NCI-H2227 (cell line): ENCODE measurements at regions not wholly inside any gene's neighbourhood (a gene's known extent, or its start where the extent isn't known, plus 50 kb on each side); places are given as distances from the start of the nearest gene placed in this dataset.
"Not testable (repeated sequence)": the region's sequence is repeated elsewhere in the genome, so short reads cannot be mapped to it uniquely, and the experiment has no call there.

Experiments
- DNase-seq: peaks from one replicate; lab custom pipeline; 2025; ENCODE audit not compliant: unreplicated experiment; lab: John Stamatoyannopoulos, UW

DNA sequence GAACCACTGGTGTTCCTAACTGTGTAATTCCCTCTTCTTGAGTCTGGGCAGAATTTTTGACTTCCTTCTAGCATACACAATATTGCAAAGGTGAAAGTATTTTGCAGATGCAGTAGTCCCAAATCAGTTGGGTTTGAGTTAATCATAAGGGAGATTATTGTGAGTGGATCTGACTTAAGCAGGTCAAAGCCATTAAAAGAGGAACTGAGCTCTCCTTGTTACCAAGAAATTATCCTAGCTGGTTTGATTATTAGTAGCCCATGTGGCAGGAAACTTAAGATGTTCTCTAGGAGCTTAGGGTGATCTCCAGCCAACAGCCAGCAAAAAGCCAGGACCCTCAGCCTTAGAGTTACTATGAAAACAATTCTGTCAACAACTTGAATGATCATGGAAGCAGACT lies 221.8 kb downstream of the RPIA start:
- DNase-seq: no peak

DNA sequence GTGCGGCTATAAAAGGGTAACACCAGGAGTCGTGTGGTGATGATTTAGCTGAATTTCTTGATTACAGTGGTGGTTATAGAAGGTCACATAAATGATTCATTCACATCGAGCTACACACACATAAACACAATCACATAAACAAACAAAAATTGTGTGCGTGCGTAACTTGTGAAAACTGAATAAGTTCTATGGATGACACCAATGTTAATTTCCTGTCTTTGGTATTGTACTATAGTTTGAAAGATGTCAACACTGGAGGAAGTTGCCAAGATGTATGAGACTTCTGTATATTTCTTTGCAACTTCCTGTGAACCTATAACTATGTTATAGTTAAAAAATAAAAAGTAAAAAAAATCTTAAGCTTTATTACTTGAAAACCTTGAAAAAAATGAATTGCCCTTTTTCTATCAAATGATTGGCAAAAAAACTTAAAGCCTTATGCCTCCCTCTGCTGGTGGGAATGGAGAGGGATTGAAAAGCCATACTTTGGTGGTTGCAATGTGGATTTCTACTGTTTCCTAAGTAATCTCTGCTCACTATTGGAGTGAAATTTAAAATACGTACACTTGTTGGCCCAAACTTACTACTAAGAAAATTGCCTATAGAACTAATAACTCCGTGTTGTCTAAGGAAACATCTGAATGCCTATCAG lies 227.7 kb downstream of the RPIA start:
- DNase-seq: peak; percentile 4

DNA sequence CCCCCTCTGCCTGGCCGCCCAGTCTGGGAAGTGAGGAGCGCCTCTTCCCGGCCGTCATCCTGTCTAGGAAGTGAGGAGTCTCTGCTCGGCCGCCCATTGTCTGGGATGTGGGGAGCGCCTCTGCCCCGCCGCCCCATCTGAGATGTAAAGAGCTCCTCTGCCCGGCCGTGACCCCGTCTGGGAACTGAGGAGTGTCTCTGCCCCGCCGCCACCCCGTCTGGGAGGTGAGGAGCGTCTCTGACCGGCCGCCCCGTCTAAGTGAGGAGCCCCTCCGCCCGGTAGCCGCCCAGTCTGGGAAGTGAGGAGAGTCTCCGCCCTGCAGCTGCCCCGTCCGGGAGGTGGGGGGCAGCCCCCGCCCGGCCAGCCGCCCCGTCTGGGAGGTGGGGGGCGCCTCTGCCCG lies 228.9 kb downstream of the RPIA start:
- not testable (repeated sequence) for DNase-seq

DNA sequence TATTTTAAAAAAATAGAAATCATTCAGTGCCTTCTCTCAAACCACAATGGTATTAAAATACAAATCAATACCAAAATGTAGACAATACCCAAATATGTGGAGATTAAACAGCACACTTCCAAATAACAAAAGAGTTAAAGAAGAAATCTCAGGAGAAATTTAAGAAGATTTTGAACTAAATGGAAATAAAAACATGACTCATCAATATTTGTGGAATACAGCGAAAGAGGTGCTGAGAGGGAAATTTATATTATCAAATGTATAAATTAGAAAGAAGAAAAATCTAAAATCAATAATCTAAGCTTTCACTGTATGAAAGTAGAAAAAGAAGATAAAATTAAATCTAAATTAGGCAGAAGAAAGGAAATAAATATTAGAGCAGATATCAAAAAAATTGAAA lies 233.1 kb downstream of the RPIA start:
- no peak for DNase-seq

DNA sequence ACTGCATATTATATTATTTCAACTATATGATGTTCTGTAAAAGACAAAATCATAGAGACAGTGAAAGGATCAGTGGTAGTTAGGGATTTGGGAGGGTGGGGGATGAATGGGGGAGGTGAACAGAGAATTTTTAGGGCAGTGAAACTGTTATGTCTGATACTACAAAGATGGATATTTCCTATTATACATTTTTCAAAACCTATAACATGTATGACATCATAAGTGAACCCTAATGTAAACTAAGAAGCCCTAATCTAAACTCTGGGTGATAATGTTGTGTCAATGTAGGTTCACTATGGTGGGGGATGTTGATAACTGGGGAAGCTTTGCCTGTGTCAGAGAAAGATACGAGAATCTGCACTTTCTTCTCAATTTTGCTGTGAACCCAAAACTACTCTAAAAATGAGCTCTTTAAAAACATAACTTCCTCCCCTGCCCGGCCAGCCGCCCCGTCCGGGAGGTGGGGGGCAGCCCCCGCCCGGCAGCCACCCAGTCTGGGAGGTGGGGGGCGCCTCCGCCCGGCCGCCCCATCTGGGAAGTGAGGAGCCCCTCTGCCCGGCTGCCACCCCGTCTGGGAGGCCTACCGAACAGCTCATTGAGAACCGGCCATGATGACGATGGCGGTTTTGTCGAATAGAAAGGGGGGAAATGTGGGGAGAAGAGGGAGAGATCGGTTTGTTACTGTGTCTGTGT lies 234.4 kb downstream of the RPIA start:
- no peak for DNase-seq

DNA sequence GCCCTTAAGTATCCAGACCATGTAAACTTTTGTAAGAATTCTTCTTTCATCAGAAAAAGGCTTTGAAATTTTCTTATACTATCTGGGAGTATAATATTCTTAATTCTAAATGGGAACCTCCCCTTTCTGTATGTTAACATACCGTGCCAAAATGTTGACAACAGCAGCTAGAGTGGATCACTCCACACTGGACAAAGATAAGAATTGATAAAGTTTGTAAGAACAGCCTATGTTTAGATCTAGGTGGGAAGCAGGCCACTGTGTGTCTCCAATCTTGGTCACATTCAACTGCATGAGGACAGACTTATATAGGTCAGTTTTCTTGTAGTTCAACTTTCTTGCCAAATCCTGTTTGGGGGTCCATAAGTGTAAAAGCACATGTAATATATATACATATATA lies 235.7 kb downstream of the RPIA start:
- no peak for DNase-seq

DNA sequence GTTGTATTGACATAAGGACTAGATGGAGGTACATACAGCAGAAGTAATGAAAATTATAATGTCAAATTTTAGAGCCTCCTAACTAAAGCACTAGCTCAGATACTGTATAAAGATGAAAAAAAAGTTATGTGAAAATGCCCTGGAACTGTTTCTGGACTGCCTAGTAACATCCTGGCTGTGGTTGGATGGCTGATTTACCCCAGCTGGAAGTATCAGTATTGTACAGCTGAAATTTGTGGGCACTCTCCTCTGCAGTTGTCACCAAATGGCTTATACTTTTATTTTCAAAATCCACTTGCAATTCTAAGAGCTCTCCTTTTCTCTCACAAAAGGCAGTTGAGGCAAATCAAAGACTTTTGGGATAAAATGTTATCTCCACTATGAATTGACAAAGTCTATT lies 239.2 kb downstream of the RPIA start:
- no peak for DNase-seq

DNA sequence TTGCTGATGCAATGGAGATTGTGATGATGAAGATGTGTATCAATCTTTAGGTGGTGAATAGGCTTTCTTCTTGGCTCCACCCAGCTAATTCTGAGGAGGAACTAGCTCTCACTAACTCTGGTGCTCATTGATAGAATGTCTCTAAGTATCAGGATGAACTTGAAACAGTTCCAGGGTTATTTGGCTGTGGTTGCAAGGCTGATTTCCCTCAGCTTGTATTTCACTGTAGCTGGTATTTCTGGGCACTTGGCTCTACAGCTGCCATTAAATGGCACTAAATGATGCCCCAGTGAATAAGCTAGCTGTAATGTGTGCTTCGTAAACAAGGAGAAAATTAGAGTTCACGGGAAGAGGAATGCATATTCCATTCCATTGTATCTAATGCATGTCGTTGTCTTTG lies 241.2 kb downstream of the RPIA start:
- no peak for DNase-seq

DNA sequence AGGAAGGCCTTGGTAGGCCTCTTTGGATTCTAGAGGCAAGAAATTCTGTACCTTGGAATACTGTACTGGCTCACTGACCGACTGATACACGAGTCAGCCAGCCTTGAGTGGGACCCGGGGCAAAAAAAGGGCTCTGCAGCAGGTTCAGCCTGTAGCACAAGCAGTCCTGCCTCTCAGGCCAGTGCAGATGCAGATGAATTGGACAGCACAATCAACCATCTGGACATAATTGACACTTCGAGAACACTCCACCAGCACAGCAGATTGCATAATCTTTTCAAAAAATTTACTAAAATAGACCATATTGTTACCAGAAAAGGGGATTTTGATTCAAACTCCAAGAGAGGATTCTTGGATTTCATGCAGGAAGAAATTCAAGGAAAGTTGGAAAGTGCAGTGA lies 241.6 kb downstream of the RPIA start:
- DNase-seq: no peak

DNA sequence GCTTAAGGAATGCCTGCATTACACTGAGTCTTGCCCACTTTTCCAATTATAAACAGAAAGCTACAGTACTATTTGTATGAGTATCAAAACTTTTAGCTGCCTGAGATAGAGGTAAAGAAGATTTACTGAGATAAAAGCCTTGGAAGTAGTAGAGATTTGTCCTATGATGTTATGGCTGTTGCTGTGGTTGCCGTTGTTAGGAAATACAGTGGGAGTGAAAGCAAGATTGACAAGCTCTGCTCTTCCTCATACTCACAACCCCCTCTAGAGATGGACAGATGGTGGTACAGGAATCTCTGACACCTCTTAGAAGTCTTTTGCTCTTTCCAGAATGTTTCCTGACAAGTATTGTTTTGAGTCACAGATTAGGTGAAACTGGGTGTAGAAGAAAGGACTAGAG lies 242.5 kb downstream of the RPIA start:
- DNase-seq: no peak

DNA sequence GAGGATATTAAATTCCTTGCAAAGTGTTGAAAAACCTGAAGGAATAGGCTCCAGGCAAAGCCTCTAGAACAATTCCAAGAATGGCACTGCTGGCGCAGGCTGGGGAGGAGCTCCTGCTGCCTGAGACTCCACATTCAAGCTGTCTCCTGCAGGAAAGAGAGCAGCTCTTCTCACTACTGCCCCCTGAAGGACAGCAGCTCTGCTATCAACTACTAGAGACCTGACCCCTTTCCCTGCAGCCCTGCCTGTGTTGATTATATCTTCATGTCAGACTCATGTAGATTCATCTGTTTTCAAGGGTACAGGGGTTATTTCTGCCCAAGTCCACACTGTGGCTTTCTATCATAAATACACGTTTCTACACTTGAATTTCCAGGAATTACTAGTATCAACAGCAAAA lies 249.7 kb downstream of the RPIA start:
- DNase-seq: not testable (repeated sequence)

DNA sequence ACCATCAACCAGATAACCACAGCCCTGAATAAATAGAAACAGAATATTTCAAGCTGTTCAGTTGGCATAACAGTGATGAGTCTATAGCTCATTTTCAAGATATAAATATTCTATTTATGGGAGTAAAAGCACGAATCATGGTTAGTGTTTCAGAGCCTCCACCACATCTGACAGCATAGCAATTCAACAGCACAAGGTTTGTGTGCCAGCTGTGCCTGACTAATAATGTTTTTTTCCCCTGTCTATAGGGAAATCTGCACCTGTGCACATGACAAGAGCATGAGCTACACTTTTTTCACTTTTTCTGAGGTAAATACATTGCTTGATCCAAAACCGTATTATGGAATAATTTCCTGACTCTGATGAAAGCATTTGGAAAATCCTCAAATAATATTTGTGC lies 251.3 kb downstream of the RPIA start:
- no peak for DNase-seq

DNA sequence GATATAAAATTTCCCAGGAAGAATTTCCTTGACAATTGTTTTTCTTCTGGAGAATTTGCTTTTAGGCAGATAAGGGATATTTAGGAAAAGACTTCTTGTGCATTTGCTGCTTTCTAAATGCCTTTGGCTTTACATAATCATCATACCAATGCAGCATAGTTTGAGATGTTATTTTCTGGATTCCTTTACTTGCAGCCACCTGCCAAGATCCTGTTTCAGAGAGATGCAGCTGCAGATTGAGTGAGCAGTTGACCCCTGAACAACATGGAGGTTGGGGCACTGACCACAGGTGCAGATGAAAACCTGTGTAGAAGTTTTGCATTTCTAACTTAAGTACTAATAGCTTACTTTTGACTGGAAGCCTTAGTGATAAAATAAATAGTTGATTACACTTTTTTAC lies 257.9 kb downstream of the RPIA start:
- DNase-seq: no peak

DNA sequence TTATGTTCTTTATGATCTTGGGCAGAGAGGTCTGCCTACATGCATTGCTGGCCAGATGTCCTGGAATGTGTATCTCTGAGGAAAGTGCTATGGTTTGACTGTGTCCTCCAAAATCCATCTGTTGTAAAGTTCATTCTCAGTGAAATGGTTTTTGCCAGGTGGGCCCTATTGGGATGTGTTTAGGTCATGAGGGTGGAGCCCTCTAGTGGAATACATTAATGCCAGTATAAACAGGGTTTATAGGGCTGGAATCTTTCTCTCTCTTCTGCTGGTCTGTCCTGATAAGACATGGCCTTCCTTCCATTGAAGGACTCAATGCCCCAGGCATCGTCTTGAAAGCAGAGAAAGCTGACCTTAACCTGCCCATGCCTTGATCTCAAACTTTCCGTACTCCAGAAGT lies 258.5 kb downstream of the RPIA start:
- DNase-seq: no peak

DNA sequence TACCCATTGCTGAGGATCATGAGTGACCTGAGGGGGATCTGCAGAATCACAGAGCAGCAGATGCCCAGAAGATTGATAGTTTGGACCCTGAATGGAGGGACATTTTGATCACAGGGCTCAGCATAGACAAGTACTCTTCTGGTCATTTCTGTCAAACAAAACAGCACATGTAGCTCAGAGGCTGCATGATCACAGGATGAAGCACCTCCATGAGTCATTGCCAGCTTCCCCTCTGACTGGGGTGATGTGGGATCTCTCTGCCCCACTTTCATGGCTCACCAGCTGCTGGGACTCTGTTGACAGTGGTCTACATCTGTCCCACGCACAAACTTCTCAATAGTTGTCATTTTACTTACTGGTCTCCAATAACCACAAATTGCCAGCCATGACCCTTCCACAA lies 264.1 kb downstream of the RPIA start:
- DNase-seq: no peak

DNA sequence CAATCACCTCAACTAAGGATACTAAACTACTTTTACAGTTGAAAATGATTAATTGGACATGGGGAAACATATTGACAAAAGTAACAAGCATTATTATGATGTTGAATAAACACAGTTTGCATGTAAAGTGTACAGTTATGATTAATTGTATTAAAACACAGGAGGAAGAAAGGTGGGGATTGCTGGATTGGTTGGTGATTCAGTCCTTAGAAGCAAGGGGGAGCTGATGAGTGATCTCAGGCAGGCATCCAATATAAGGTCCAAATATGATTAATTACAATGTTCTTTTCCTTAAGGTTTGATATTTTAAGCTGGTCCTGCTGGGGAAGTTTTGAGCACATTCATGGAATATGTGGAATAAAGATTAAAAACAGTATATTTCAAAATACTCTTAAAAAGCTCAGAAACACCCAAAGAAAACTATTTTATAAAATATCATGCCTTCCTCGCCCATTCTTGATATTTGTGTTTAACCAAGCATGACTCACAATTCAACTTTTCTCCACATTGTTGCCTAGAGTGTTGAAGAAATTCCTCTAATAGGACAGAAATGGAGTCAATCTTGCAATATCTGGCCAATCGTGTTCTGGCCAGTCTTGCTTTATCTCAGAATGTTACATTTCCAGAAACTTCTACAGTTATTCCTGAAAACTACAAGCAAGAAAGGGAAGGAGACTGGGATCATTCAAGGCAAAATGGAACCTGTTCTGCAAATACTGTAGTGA lies 268.2 kb downstream of the RPIA start:
- no peak for DNase-seq

DNA sequence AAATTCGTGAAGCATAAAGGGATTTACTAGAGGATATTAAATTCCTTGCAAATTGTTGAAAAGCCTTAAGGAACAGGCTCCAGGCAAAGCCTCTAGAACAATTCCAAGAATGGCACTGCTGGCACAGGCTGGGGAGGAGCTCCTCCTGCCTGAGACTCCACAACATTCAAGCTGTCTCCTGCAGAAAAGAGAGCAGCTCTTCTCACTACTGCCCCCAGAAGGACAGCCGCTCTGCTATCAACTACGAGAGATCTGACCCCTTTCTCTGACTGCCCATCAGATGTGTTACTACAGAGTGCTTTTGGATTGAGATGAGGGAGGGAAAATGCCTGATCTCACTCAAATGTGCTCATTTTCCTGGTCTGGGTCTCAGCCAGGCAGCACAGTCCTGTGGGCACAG lies 269.9 kb downstream of the RPIA start:
- not testable (repeated sequence) for DNase-seq

DNA sequence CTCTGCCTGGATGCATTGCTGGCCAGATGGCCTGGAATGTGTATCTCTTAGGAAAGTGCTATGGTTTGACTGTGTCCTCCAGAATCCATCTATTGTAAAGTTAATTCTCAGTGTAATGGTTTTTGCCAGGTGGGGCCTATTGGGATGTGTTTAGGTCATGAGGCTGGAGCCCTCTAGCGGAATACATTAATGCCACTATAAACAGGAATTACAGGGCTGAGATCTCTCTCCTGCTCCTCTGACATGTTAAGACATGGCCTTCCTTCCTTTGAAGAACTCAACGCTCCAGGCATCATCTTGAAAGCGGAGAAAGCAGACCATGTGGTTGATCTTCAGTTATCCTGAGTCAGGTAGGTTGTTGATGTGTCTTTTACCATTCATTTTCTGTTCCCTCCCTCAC lies 276.4 kb downstream of the RPIA start:
- no peak for DNase-seq

DNA sequence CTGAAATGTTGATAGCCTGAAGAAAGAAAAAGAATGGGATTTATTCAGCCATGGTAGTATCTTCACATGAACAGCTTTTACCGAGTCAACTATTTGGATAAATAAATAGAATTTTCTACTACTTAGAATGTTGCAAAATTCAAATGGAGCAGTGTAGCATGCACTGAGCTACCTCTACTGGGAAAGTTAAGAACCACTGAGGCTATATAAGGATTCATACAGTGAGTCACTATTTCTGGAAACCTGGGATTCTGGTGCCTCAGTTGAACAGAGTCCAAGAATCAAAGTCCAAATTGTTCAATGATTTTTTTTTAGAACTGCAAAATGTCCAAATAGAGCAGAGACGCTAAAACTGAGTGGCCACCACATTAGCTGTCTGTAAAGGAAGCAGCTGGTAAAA lies 286.5 kb downstream of the RPIA start:
- DNase-seq: not testable (repeated sequence)

DNA sequence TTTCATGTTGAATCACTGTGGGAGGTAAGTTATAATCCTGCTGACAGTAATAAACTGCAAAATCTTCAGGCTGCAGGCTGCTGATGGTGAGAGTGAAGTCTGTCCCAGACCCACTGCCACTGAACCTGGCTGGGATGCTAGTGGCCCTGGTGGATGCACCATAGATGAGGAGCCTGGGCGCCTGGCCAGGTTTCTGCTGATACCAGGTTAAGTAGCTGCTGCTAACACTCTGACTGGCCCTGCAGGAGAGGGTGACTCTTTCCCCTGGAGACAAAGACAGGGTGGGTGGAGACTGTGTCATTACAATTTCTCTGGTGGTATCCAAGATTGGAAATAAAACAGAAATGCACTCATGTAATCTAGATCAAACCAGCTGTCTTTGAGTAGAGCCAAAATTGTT lies 287.0 kb downstream of the RPIA start:
- not testable (repeated sequence) for DNase-seq

DNA sequence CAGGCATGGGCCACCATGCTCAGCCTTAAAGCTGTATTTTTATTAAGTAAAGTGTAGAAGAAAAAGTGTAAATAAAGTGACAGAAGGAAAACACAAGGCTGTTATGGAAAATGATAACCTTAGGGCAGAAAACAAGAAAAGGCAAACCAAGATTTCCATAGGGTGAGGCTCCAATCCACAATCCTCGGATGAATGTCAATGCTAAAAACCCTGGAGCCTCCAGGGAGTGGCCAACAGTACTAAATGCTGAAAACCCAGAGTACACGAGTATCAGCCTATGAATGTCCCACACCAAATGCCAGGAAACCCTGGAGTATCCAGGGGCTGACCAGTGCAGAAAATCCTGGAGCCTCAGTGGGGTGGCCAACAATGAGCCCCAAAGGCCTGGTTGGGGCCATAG lies 292.6 kb downstream of the RPIA start:
- DNase-seq: not testable (repeated sequence)

DNA sequence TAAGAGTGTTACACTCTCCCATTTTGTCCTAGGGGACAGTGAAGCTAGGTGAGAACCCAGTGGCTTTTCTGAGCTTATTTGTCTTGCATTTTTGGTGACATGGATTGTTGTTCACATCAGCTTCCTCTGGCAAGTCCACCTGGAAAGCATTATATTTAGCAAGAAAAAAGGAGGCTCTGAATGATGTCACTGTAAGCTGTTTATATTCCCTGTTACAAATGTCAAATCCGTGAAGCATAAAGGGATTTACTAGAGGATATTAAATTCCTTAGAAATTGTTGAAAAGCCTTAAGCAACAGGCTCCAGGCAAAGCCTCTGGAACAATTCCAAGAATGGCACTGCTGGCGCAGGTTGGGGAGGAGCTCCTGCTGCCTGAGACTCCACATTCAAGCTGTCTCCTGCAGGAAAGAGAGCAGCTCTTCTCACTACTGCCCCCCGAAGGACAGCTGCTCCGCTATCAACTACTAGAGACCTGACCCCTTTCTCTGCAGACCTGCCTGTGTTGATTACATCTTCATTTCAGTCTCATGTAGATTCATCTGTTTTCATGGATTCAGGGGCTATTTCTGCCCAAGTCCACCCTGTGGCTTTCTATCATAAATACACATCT lies 295.4 kb downstream of the RPIA start:
- not testable (repeated sequence) for DNase-seq
